GM10266 (cell line): ENCODE measurements at regions not wholly inside any gene's neighbourhood (a gene's known extent, or its start where the extent isn't known, plus 50 kb on each side); places are given as distances from the start of the nearest gene placed in this dataset.
A peak's percentile ranks its signal among the peaks of the same experiment; 100 is the strongest.
"Not testable (repeated sequence)": the region's sequence is repeated elsewhere in the genome, so short reads cannot be mapped to it uniquely, and the experiment has no call there.

Experiments
- DNase-seq: peaks from one replicate; pipeline ENCODE4 v3.0.0; 2012; ENCODE audit errors: extremely low spot score
- TF ChIP-seq, protein P1 (sequence below): IDR thresholded peaks from 2 replicates; pipeline ENCODE4 v1.5.1; 2012; ENCODE audit warnings: mild to moderate bottlenecking, low read depth; ENCODE audit not compliant: control insufficient read depth, insufficient read depth; ENCODE audit errors: missing control alignments

DNA sequence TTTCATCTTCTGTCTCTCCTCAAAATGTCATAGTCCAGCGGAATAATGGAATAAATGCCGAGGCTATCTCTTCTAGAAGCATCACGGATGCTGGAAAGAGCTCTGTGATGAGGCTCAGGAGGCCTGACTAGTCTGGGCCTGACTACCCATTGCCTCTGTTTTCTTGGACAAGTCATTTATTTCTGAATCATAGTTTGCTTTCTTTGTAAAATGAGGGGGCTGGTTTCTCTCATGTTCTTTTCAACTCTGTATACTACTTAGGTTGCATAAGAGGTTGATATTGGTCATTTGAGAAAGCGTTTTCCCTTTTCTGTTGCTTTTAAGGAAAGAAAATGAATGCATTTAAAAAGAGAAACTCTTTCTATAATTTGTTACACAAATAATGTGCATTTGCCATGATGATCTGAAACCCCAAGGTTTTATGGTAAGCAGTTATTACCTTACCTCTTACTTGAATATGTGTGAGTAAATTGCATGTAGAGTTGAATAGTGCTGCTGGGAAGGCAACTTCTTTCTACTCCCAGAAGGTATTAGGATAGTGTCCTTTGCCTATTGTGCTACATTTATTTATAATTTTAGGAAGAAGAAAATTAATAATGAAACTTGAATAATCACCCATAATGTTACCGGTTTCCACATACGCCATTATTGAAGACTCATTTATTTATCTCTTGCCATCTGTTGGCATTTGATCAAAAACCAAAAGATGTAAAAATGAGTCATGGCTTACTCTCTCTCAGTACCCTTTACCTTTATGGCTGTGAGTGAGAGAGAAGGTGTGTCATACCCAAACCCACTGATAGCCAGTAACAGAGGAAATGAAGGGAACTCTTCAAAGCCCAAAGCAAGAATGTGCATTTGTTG is 179.1 kb downstream of the FASLG start:
- DNase-seq, result no peak
- TF ChIP-seq, protein P1, sequence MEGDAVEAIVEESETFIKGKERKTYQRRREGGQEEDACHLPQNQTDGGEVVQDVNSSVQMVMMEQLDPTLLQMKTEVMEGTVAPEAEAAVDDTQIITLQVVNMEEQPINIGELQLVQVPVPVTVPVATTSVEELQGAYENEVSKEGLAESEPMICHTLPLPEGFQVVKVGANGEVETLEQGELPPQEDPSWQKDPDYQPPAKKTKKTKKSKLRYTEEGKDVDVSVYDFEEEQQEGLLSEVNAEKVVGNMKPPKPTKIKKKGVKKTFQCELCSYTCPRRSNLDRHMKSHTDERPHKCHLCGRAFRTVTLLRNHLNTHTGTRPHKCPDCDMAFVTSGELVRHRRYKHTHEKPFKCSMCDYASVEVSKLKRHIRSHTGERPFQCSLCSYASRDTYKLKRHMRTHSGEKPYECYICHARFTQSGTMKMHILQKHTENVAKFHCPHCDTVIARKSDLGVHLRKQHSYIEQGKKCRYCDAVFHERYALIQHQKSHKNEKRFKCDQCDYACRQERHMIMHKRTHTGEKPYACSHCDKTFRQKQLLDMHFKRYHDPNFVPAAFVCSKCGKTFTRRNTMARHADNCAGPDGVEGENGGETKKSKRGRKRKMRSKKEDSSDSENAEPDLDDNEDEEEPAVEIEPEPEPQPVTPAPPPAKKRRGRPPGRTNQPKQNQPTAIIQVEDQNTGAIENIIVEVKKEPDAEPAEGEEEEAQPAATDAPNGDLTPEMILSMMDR, result no peak

- TF ChIP-seq, protein P1, result no peak
Observed at GRCh38 chr1:172838680-172839313, 179.9 kb downstream of the FASLG start.

DNA sequence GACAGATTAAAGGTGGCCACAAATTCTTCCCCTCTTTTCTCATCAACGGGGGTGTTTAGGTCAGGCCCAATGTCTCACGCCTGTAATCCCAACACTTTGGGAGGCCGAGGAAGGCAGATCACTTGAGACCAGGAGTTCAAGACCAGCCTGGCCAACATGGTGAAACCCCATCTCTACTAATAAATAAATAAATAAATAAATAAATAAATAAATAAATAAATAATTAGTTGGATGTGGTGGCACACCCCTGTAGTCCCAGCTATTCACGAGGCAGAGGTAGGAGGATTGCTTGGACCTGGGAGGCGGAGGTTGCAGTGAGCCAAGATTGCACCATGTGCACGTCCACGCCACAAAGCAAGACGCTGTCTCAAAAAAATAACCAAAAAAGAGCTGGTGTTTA is 180.7 kb downstream of the FASLG start:
- not testable (repeated sequence) for DNase-seq

More at GRCh38 chr1:172838680-172839313, 179.9 kb downstream of the FASLG start:
- no peak for DNase-seq

GRCh38 chr1:172843444-172843843 is 184.5 kb downstream of the FASLG start:
- no peak for DNase-seq
- TF ChIP-seq, protein P1, result no peak

DNA sequence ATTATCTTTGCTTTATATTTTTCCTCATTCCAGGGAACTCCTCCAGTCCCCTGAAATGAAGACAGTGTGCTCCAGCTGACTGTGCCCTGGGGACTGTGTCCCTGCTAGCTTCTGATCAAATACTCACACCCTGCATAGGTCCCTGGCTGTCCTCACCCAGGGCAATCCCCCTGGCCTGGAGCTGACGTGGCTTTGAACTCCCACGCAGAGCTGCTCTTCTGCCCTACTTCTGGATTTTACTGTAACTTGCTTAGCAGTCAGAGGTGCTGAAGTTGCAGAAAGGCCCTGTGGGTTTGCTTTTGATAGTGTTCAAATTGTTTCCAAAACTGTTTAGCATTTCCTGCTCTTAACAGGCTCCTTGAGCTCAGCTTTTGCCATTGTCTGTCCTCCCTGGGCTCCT is 186.5 kb downstream of the FASLG start:
- peak; percentile 26 for DNase-seq
- TF ChIP-seq, protein P1, result no peak

DNA sequence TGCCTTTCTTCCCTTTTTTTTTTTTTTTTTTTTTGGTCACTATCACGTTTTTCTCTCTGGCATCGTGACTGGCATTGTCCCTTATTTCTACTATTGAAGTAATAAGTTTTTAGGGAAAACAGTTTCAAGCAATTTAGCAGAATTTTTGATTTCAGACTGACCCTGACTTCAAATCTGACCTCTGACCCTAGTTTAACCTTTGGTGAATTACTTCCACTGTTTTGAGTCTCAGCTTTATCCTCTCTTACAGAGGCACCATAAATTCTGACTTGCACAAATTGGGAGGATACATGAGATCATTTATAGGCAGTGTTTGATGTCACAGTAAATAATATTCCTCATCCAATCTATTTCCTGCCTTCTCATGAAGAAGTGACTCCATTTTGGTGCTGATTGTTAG is 187.0 kb downstream of the FASLG start:
- no peak for DNase-seq
- TF ChIP-seq, protein P1, result no peak

- DNase-seq, result not testable (repeated sequence)
Observed at GRCh38 chr1:172847814-172848213, 188.9 kb downstream of the FASLG start.

GRCh38 chr1:172849653-172850052 is 190.8 kb downstream of the FASLG start:
- TF ChIP-seq, protein P1, result no peak
- DNase-seq, result no peak
